Fibroblast of skin of right quadriceps (primary cell): ENCODE measurements at regions not wholly inside any gene's neighbourhood (a gene's known extent, or its start where the extent isn't known, plus 50 kb on each side); places are given as distances from the start of the nearest gene placed in this dataset.
"Not testable (repeated sequence)": the region's sequence is repeated elsewhere in the genome, so short reads cannot be mapped to it uniquely, and the experiment has no call there.

ENCODE experiments used
- DNase-seq: peaks from one replicate; pipeline ENCODE4 v3.0.0-alpha.2; 2013

- no peak for DNase-seq
Measured at GRCh38 chr10:64635906-64636305, 1114.7 kb downstream of the REEP3 start.

GRCh38 chr10:64636461-64636860 lies 1115.3 kb downstream of the REEP3 start:
- DNase-seq, result no peak

- DNase-seq, result no peak
Measured at GRCh38 chr10:64637939-64638338, 1116.7 kb downstream of the REEP3 start.

GRCh38 chr10:64648915-64649314 lies 1127.7 kb downstream of the REEP3 start:
- DNase-seq, result no peak

- DNase-seq, result no peak
Measured at GRCh38 chr10:64658528-64658927, 1137.3 kb downstream of the REEP3 start.

- DNase-seq, result no peak
Measured at GRCh38 chr10:64659311-64659710, 1138.1 kb downstream of the REEP3 start.

GRCh38 chr10:64682043-64682442 lies 1160.8 kb downstream of the REEP3 start:
- peak; percentile 11 for DNase-seq

- DNase-seq, result no peak
Measured at GRCh38 chr10:64690194-64690593, 1169.0 kb downstream of the REEP3 start.

- no peak for DNase-seq
Measured at GRCh38 chr10:64699244-64699643, 1178.0 kb downstream of the REEP3 start.

GRCh38 chr10:64702086-64702485 lies 1180.9 kb downstream of the REEP3 start:
- not testable (repeated sequence) for DNase-seq

- no peak for DNase-seq
Measured at GRCh38 chr10:64708884-64709681, 1187.9 kb downstream of the REEP3 start.

GRCh38 chr10:64726466-64726865 lies 1205.3 kb downstream of the REEP3 start:
- DNase-seq, result no peak

- no peak for DNase-seq
Measured at GRCh38 chr10:64731016-64731415, 1209.8 kb downstream of the REEP3 start.

GRCh38 chr10:64732372-64732957 lies 1211.3 kb downstream of the REEP3 start:
- no peak for DNase-seq

- no peak for DNase-seq
Measured at GRCh38 chr10:64733980-64734379, 1212.8 kb downstream of the REEP3 start.

- no peak for DNase-seq
Measured at GRCh38 chr10:64738462-64738861, 1217.3 kb downstream of the REEP3 start.

- no peak for DNase-seq
Measured at GRCh38 chr10:64745565-64745964, 1224.4 kb downstream of the REEP3 start.

- no peak for DNase-seq
Measured at GRCh38 chr10:64750672-64751071, 1229.5 kb downstream of the REEP3 start.

GRCh38 chr10:64753516-64753915 lies 1232.3 kb downstream of the REEP3 start:
- DNase-seq, result no peak

- DNase-seq, result no peak
Measured at GRCh38 chr10:64760371-64760770, 1239.2 kb downstream of the REEP3 start.

GRCh38 chr10:64762861-64763260 lies 1241.7 kb downstream of the REEP3 start:
- DNase-seq, result no peak

- DNase-seq, result no peak
Measured at GRCh38 chr10:64765498-64765897, 1244.3 kb downstream of the REEP3 start.

GRCh38 chr10:64771253-64772050 lies 1250.3 kb downstream of the REEP3 start:
- no peak for DNase-seq

- DNase-seq, result no peak
Measured at GRCh38 chr10:64773357-64773756, 1252.2 kb downstream of the REEP3 start.
